Neural progenitor cell (in vitro differentiated cells): ENCODE measurements at regions not wholly inside any gene's neighbourhood (a gene's known extent, or its start where the extent isn't known, plus 50 kb on each side); places are given as distances from the start of the nearest gene placed in this dataset.

ENCODE experiments used
- DNase-seq: peaks from one replicate; pipeline ENCODE4 v3.0.0-alpha.2; 2016; ENCODE audit warnings: low spot score
- H2AFZ ChIP-seq: fragments of 200-600 bp; sonication (generic); replicated peaks from 2 replicates; pipeline ENCODE4 v1.6.1; 2016; ENCODE audit warnings: antibody characterized with exemption
- H3F3A ChIP-seq: fragments of 200-600 bp; sonication (generic); 2 replicates; pipeline ENCODE4 v1.6.1; 2016; ENCODE audit warnings: antibody characterized with exemption, low read depth
- H3K27ac ChIP-seq: fragments of 200-600 bp; sonication (generic); 2 replicates; pipeline ENCODE4 v1.5.1; 2016; ENCODE audit warnings: mild to moderate bottlenecking
- H3K27me3 ChIP-seq: fragments of 200-600 bp; sonication (generic); 2 replicates; pipeline ENCODE4 v1.6.1; 2016; ENCODE audit warnings: mild to moderate bottlenecking, moderate library complexity
- H3K36me3 ChIP-seq: fragments of 200-600 bp; sonication (generic); 2 replicates; pipeline ENCODE4 v1.5.1; 2016
- H3K4me1 ChIP-seq: fragments of 200-600 bp; sonication (generic); 2 replicates; pipeline ENCODE4 v1.6.1; 2016; ENCODE audit warnings: mixed run types
- H3K4me2 ChIP-seq: fragments of 200-600 bp; sonication (generic); 2 replicates; pipeline ENCODE4 v1.6.1; 2016
- H3K4me3 ChIP-seq: fragments of 200-600 bp; sonication (generic); 2 replicates; pipeline ENCODE4 v1.5.1; 2016
- H3K79me2 ChIP-seq: fragments of 200-600 bp; sonication (generic); 2 replicates; pipeline ENCODE4 v1.6.1; 2016; ENCODE audit warnings: low read depth
- H3K9ac ChIP-seq: fragments of 200-600 bp; sonication (generic); 2 replicates; pipeline ENCODE4 v1.6.1; 2016
- H3K9me3 ChIP-seq: fragments of 200-600 bp; sonication (generic); 2 replicates; pipeline ENCODE4 v1.5.1; 2016; ENCODE audit warnings: low read depth
- H4K20me1 ChIP-seq: fragments of 200-600 bp; sonication (generic); 2 replicates; pipeline ENCODE4 v1.6.1; 2016; ENCODE audit warnings: low read depth
- H3K27ac Mint-ChIP-seq: 3 replicates; pipeline ENCODE4 v1.8.0; 2021; ENCODE audit warnings: mixed read lengths
- H3K27me3 Mint-ChIP-seq: 2 replicates; pipeline ENCODE4 v1.8.0; 2022; ENCODE audit warnings: low read depth, mild to moderate bottlenecking, inconsistent platforms, moderate library complexity, mixed read lengths; ENCODE audit not compliant: insufficient read depth
- H3K36me3 Mint-ChIP-seq: 3 replicates; pipeline ENCODE4 v1.8.0; 2021; ENCODE audit warnings: mixed read lengths
- H3K4me1 Mint-ChIP-seq: 3 replicates; pipeline ENCODE4 v1.8.0; 2021; ENCODE audit warnings: mixed read lengths
- H3K4me3 Mint-ChIP-seq: 3 replicates; pipeline ENCODE4 v1.8.0; 2021; ENCODE audit warnings: mild to moderate bottlenecking, moderate library complexity, mixed read lengths
- H3K9me3 Mint-ChIP-seq: 3 replicates; pipeline ENCODE4 v1.8.0; 2020; ENCODE audit warnings: mixed read lengths
- CTCF ChIP-seq: fragments of 200-600 bp; sonication (generic); IDR thresholded peaks from 2 replicates; pipeline ENCODE4 v1.5.1; 2017; ENCODE audit warnings: antibody characterized with exemption, mild to moderate bottlenecking
- EZH2 ChIP-seq: fragments of 200-600 bp; sonication (generic); IDR thresholded peaks from 2 replicates; pipeline ENCODE4 v1.6.1; 2017; ENCODE audit warnings: antibody characterized with exemption, mild to moderate bottlenecking, moderate library complexity
- EZH2phosphoT487 ChIP-seq: fragments of 200-600 bp; sonication (generic); IDR thresholded peaks from 2 replicates; pipeline ENCODE4 v1.6.1; 2017; ENCODE audit warnings: antibody characterized with exemption

- Histone ChIP-seq H2AFZ (no peak overlapping the region), H3K4me2 (no peak overlapping the region), H3K4me3 (no peak overlapping the region), H4K20me1 (no peaks in the 10 kb centered on the region), H3K9me3 (peaks cover 7% of the 10 kb centered on the region), H3K79me2 (no peaks in the 10 kb centered on the region), H3K9ac (no peak overlapping the region), H3K4me1 (no peaks in the 10 kb centered on the region), H3K36me3 (no peaks in the 10 kb centered on the region), H3K27ac (no peak overlapping the region), H3K27me3 (no peaks in the 10 kb centered on the region), H3F3A (no peaks in the 10 kb centered on the region)
- H3K36me3 Mint-ChIP-seq, result no peaks in the 10 kb centered on the region
- DNase-seq, result no peak
- H3K9me3 Mint-ChIP-seq, result no peaks in the 10 kb centered on the region
- H3K4me3 Mint-ChIP-seq, result no peak overlapping the region
- no peaks in the 10 kb centered on the region for H3K4me1 Mint-ChIP-seq
- H3K27me3 Mint-ChIP-seq, result no peaks in the 10 kb centered on the region
- TF ChIP-seq EZH2phosphoT487 (no peak), CTCF (no peak), EZH2 (no peak)
- H3K27ac Mint-ChIP-seq, result no peak overlapping the region
Observed at GRCh38 chr2:52861596-52861995, 906.0 kb upstream of the CHAC2 start.

- TF ChIP-seq CTCF (no peak), EZH2phosphoT487 (no peak), EZH2 (no peak)
- Histone ChIP-seq H3K79me2 (no peaks in the 10 kb centered on the region), H3K9ac (no peak overlapping the region), H2AFZ (no peak overlapping the region), H3K9me3 (peaks cover 7% of the 10 kb centered on the region), H3K27ac (no peak overlapping the region), H3K27me3 (no peaks in the 10 kb centered on the region), H3K4me3 (no peak overlapping the region), H3K4me2 (no peak overlapping the region), H3K4me1 (no peaks in the 10 kb centered on the region), H3F3A (no peaks in the 10 kb centered on the region), H4K20me1 (no peaks in the 10 kb centered on the region), H3K36me3 (no peaks in the 10 kb centered on the region)
- Mint-ChIP-seq H3K9me3 (no peaks in the 10 kb centered on the region), H3K27me3 (no peaks in the 10 kb centered on the region), H3K4me3 (no peak overlapping the region), H3K27ac (no peak overlapping the region), H3K36me3 (no peaks in the 10 kb centered on the region), H3K4me1 (no peaks in the 10 kb centered on the region)
- no peak for DNase-seq
Observed at GRCh38 chr2:52859065-52859464, 908.5 kb upstream of the CHAC2 start.

GRCh38 chr2:52857722-52858121 is 909.9 kb upstream of the CHAC2 start:
- H3K36me3 ChIP-seq, result no peaks in the 10 kb centered on the region
- no peak overlapping the region for H3K27ac ChIP-seq
- Mint-ChIP-seq H3K27ac (no peak overlapping the region), H3K4me1 (no peaks in the 10 kb centered on the region), H3K36me3 (no peaks in the 10 kb centered on the region), H3K4me3 (no peak overlapping the region), H3K27me3 (peaks cover 2% of the 10 kb centered on the region), H3K9me3 (no peaks in the 10 kb centered on the region)
- H3K79me2 ChIP-seq, result no peaks in the 10 kb centered on the region
- H3K27me3 ChIP-seq, result no peaks in the 10 kb centered on the region
- H3K4me3 ChIP-seq, result no peak overlapping the region
- DNase-seq, result no peak
- no peak overlapping the region for H3K4me2 ChIP-seq
- no peaks in the 10 kb centered on the region for H4K20me1 ChIP-seq
- H2AFZ ChIP-seq, result no peak overlapping the region
- TF ChIP-seq EZH2 (no peak), CTCF (no peak), EZH2phosphoT487 (no peak)
- no peaks in the 10 kb centered on the region for H3F3A ChIP-seq
- H3K9me3 ChIP-seq, result no peaks in the 10 kb centered on the region
- H3K9ac ChIP-seq, result no peak overlapping the region
- H3K4me1 ChIP-seq, result no peaks in the 10 kb centered on the region

- Histone ChIP-seq H4K20me1 (no peaks in the 10 kb centered on the region), H3K4me2 (no peak overlapping the region), H3K9me3 (no peaks in the 10 kb centered on the region), H3K27me3 (no peaks in the 10 kb centered on the region), H2AFZ (no peak overlapping the region), H3K9ac (no peak overlapping the region), H3K4me1 (no peaks in the 10 kb centered on the region), H3K79me2 (no peaks in the 10 kb centered on the region), H3K27ac (no peak overlapping the region), H3K36me3 (no peaks in the 10 kb centered on the region), H3K4me3 (no peak overlapping the region), H3F3A (no peaks in the 10 kb centered on the region)
- no peak overlapping the region for H3K4me3 Mint-ChIP-seq
- H3K9me3 Mint-ChIP-seq, result peaks cover 10% of the 10 kb centered on the region
- no peak overlapping the region for H3K27ac Mint-ChIP-seq
- H3K27me3 Mint-ChIP-seq, result peaks cover 2% of the 10 kb centered on the region
- no peaks in the 10 kb centered on the region for H3K4me1 Mint-ChIP-seq
- no peak for TF ChIP-seq EZH2
- TF ChIP-seq EZH2phosphoT487, result no peak
- TF ChIP-seq CTCF, result no peak
- H3K36me3 Mint-ChIP-seq, result no peaks in the 10 kb centered on the region
- no peak for DNase-seq
Observed at GRCh38 chr2:52852006-52852405, 915.6 kb upstream of the CHAC2 start.
